GM12865 (cell line): ENCODE measurements at regions not wholly inside any gene's neighbourhood (a gene's known extent, or its start where the extent isn't known, plus 50 kb on each side); places are given as distances from the start of the nearest gene placed in this dataset.

Experiments used
- DNase-seq: peaks from one replicate; pipeline ENCODE4 v3.0.0; 2010; ENCODE audit warnings: low read depth
- H3K4me3 ChIP-seq: 2 replicates; pipeline ENCODE4 v1.5.1; 2011; ENCODE audit warnings: mild to moderate bottlenecking, low read depth, low read length, control low read depth
- CTCF ChIP-seq: IDR thresholded peaks from 2 replicates; pipeline ENCODE4 v1.5.1; 2011; ENCODE audit warnings: low read length, control low read depth, low read depth, inconsistent platforms; ENCODE audit not compliant: insufficient read depth; ENCODE audit errors: missing control alignments

GRCh38 chr4:159483782-159484741 lies 381.2 kb downstream of the RAPGEF2 start:
- DNase-seq = no peak
- H3K4me3 ChIP-seq = no peak overlapping the region
- no peak for TF ChIP-seq CTCF

- no peak overlapping the region for H3K4me3 ChIP-seq
- no peak for TF ChIP-seq CTCF
- DNase-seq = no peak
Measured at GRCh38 chr4:159484864-159485263, 382.0 kb downstream of the RAPGEF2 start.

DNA sequence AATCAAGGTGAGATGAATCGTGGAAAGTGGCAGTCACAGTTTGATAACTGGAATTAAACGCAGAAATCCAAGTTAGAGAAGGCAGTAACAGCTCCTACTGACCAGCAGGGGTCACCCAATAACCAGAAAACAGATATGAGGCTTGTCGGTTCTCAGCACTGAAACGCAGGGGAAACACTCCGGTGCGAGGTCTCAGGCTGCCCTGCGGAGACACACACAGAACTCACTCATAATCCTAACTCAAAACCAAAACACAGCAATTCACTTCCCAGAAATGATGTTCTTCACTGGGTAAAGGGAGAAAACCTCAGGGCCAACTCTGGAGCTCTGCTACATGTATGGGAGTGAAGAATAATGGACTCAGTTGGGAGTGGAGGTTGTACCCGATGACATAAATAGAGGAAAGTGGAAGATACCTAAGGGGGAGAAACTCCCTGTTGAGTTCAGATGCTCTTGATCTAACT lies 384.4 kb downstream of the RAPGEF2 start:
- peak; percentile 73 for TF ChIP-seq CTCF

GRCh38 chr4:159489646-159490045 lies 386.8 kb downstream of the RAPGEF2 start:
- DNase-seq = no peak
- no peak overlapping the region for H3K4me3 ChIP-seq
- no peak for TF ChIP-seq CTCF

More for the DNA sequence above, 384.4 kb downstream of the RAPGEF2 start:
- DNase-seq = peak; percentile 71
- H3K4me3 ChIP-seq = no peak overlapping the region

DNA sequence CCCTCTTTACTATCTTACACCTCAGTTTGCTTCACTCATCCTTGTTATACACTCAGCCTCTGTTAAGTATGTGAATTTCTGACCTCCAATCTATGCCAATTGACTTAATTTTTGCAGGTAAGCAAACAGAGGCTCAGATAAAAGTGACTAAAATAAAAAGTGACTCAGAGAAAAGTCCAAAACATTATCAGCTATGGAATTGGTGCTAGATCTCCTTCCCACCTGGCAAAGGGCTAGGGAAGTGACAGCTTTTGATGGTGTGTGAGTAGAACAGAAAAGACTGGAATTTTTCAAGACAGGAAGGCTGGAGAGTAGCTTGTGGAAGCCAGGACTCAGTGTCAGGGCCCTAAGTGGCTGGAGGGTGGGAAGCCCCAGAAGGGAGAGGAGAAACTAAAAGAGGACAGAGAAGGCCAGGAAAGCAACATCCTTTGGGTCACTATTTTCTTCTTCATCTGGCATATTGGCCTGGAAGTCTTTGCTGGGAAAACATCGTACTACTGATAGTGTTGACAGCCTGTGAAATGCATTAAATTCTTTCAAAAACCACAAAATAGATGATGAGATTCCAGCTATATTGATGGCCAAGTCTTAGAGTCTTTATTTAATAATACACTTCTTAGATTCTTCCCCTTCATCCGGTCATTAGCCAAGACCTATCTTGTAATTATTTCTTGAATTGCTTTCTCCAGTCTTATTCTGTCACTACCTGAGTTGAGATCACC lies 392.8 kb downstream of the RAPGEF2 start:
- DNase-seq = no peak
- H3K4me3 ChIP-seq = no peak overlapping the region
- TF ChIP-seq CTCF = no peak

DNA sequence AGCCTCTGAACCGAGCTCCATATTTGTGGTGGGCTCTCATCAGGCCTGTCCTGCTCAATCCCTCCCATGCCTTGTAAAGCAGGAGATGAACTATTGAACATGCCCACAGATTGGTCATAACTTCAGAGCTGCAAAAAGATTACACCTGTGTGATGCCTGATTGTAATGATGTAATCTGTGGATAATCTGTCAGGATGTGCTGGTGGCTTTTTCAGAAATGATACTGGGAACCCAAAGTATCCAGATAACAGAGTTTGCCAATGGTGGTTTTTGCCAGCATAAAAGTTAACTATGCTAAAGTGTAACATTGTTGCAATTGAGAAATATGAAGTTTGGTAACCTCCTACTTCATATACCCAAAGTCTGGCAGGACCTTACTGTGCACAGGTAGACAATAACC lies 393.4 kb downstream of the RAPGEF2 start:
- no peak for TF ChIP-seq CTCF
- no peak for DNase-seq
- H3K4me3 ChIP-seq = no peak overlapping the region
